Neural crest cell (in vitro differentiated cells): ENCODE measurements at regions not wholly inside any gene's neighbourhood (a gene's known extent, or its start where the extent isn't known, plus 50 kb on each side); places are given as distances from the start of the nearest gene placed in this dataset.
A peak's percentile ranks its signal among the peaks of the same experiment; 100 is the strongest.

Experiments used
- DNase-seq: peaks from one replicate; pipeline ENCODE4 v3.0.0; 2021; ENCODE audit warnings: low read depth, mixed read lengths, low spot score
- H3K27ac Mint-ChIP-seq: one replicate; pipeline ENCODE4 v1.8.0; 2021; ENCODE audit warnings: mild to moderate bottlenecking, mixed read lengths; ENCODE audit not compliant: unreplicated experiment
- H3K27me3 Mint-ChIP-seq: 2 replicates; pipeline ENCODE4 v1.8.0; 2021; ENCODE audit warnings: low read depth, mild to moderate bottlenecking, mixed read lengths
- H3K36me3 Mint-ChIP-seq: 2 replicates; pipeline ENCODE4 v1.8.0; 2021; ENCODE audit warnings: low read depth, mild to moderate bottlenecking, mixed read lengths
- H3K4me1 Mint-ChIP-seq: 2 replicates; pipeline ENCODE4 v1.8.0; 2021; ENCODE audit warnings: mixed read lengths
- H3K4me3 Mint-ChIP-seq: one replicate; pipeline ENCODE4 v1.8.0; 2021; ENCODE audit warnings: mild to moderate bottlenecking, mixed read lengths
- H3K9me3 Mint-ChIP-seq: 2 replicates; pipeline ENCODE4 v1.8.0; 2021; ENCODE audit warnings: mixed read lengths
- TF ChIP-seq, protein P1 (sequence below): fragments of 200-600 bp; sonication (generic); conservative IDR thresholded peaks from 2 replicates; pipeline ENCODE4 v1.5.0; 2021; ENCODE audit warnings: antibody characterized with exemption, mild to moderate bottlenecking

DNA sequence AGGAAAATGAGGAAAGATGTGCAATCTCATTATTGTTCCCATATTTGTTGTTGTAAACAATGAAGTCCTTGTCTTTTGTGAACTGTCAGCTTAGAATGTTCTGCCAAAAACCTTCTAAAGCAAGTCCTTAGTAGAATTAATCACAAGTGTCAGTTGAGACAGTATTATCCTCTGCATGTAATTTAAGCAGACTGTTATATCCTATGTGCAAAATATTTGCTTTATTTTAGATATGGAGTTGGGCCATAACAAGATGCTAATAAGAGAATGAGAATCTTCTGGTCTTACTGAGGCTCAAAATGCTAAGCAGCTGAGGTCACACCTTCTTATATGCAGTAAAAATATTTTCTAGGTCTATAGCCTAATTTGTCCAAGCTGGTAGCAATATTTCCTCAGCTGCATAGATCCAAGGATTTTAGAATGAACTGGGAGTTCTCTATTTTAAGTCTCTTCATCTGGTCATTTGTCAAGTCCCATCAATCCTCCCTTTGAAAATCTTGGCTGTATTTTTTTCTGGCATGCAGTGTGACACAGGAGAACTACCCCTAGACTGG is 222.3 kb upstream of the NAV3 start:
- H3K27ac Mint-ChIP-seq: no peak overlapping the region
- H3K4me1 Mint-ChIP-seq: peaks cover 39% of the 10 kb centered on the region
- H3K36me3 Mint-ChIP-seq: no peaks in the 10 kb centered on the region
- DNase-seq: no peak
- TF ChIP-seq, protein P1, sequence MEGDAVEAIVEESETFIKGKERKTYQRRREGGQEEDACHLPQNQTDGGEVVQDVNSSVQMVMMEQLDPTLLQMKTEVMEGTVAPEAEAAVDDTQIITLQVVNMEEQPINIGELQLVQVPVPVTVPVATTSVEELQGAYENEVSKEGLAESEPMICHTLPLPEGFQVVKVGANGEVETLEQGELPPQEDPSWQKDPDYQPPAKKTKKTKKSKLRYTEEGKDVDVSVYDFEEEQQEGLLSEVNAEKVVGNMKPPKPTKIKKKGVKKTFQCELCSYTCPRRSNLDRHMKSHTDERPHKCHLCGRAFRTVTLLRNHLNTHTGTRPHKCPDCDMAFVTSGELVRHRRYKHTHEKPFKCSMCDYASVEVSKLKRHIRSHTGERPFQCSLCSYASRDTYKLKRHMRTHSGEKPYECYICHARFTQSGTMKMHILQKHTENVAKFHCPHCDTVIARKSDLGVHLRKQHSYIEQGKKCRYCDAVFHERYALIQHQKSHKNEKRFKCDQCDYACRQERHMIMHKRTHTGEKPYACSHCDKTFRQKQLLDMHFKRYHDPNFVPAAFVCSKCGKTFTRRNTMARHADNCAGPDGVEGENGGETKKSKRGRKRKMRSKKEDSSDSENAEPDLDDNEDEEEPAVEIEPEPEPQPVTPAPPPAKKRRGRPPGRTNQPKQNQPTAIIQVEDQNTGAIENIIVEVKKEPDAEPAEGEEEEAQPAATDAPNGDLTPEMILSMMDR: no peak
- H3K4me3 Mint-ChIP-seq: no peak overlapping the region
- no peaks in the 10 kb centered on the region for H3K9me3 Mint-ChIP-seq
- no peaks in the 10 kb centered on the region for H3K27me3 Mint-ChIP-seq

DNA sequence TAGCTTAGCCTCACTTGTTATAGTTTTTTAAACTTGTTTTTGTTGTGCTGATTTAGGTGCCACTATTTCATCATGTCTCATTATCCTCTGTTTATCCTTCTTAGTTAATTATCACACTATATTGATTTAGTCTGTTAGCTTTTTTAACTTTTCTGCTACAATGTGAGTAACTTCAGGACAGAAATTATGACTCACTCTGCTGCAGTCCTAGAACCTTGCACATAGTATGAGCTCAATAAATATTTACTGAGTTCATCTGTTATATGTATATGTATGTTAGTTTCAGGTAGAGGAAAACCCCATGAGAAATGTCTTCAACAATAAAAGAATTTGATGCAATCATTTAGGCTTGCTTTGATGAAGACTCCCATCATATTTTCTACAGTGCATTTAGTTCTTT is 224.3 kb upstream of the NAV3 start:
- Mint-ChIP-seq H3K4me1 (peaks cover 27% of the 10 kb centered on the region), H3K27me3 (no peaks in the 10 kb centered on the region), H3K9me3 (no peaks in the 10 kb centered on the region), H3K36me3 (no peaks in the 10 kb centered on the region), H3K27ac (no peak overlapping the region), H3K4me3 (no peak overlapping the region)
- DNase-seq: no peak
- TF ChIP-seq, protein P1: no peak

DNA sequence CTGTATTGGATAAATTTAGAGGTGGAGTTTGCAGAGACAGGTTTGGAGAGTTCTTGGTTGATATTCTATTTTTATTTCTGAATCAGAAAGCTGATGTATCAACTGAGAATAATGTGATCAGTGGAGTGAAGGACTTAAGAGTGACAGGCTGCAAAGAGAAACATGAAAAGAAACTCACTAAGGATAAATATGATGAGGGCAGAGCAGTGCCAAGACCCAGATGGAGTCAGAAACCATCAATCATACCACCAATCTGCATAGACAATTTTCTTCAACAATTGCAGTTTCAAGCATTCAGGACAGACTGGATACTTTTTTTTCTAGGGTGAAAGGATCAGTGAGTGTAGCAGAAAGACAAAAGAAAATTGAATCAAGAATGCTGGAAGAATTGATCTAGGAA is 226.7 kb upstream of the NAV3 start:
- Mint-ChIP-seq H3K27me3 (no peaks in the 10 kb centered on the region), H3K36me3 (no peaks in the 10 kb centered on the region), H3K4me3 (no peak overlapping the region), H3K4me1 (peaks cover 17% of the 10 kb centered on the region), H3K27ac (peak overlapping the region; percentile 53), H3K9me3 (no peaks in the 10 kb centered on the region)
- DNase-seq: no peak
- TF ChIP-seq, protein P1: no peak

DNA sequence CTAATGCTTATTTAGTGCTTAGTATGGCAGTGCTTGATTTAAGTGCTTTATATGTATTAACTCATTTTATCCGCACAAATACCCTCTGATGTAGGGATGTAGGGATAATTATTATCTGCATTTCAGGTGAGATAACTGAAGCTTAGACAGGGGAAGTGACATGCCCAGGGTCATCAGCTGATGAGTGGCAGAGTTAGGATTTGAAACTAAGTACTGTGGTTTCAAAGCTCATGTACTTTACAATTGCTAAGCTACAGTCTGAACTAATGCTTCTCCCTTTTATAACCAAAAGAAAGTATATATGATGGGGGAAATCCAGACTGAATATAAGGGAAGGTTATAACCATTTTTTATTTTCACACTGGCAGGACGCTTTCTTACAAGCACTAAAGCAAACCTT is 229.6 kb upstream of the NAV3 start:
- DNase-seq: no peak
- Mint-ChIP-seq H3K4me1 (peaks cover 7% of the 10 kb centered on the region), H3K27me3 (no peaks in the 10 kb centered on the region), H3K4me3 (no peak overlapping the region), H3K27ac (no peak overlapping the region), H3K9me3 (no peaks in the 10 kb centered on the region), H3K36me3 (no peaks in the 10 kb centered on the region)
- TF ChIP-seq, protein P1: no peak

DNA sequence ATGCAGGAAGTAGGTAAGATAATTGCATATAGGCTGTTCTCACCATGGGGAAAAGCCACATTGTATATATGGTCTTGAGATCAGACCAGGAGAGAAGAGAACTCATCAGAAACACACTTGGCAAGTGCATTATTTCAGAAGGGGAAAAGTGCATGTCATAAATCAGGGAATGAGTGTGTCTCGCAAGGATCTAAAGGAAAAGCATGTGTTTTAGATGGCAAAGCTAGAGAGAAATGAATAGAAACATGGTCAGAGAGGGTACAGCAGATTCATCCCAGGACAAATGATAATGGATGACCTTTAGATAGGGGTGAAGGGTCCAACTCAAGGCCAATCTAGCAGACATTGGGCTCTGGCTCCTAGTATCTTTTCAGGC is 230.2 kb upstream of the NAV3 start:
- no peak for DNase-seq
- H3K36me3 Mint-ChIP-seq: no peaks in the 10 kb centered on the region
- H3K4me1 Mint-ChIP-seq: peaks cover 7% of the 10 kb centered on the region
- no peaks in the 10 kb centered on the region for H3K9me3 Mint-ChIP-seq
- H3K27ac Mint-ChIP-seq: no peak overlapping the region
- no peaks in the 10 kb centered on the region for H3K27me3 Mint-ChIP-seq
- TF ChIP-seq, protein P1: no peak
- no peak overlapping the region for H3K4me3 Mint-ChIP-seq
